ENCODE measurements at regions not wholly inside any gene's neighbourhood (a gene's known extent, or its start where the extent isn't known, plus 50 kb on each side); places are given as distances from the start of the nearest gene placed in this dataset.

- peaks cover 5% of the 10 kb centered on the region for H3K9me3 Mint-ChIP-seq
- Histone ChIP-seq H3K9me3 (ENCODE audit: control insufficient read depth in 1 of 2, insufficient read depth in 1 of 2, low read length in 2 of 2) (no peaks in the 10 kb centered on the region), H3K4me1 (ENCODE audit: insufficient read depth, low read length) (no peaks in the 10 kb centered on the region), H3K27ac (ENCODE audit: low read depth in 1 of 2, low read length in 2 of 2) (no peak overlapping the region), H3K36me3 (ENCODE audit: insufficient read depth, low read length) (no peaks in the 10 kb centered on the region), H3K27me3 (ENCODE audit: control insufficient read depth in 1 of 2, insufficient read depth in 2 of 2, low read length in 2 of 2) (no peaks in the 10 kb centered on the region), H3K4me3 (ENCODE audit: low read length) (no peak overlapping the region)
- CTCF ChIA-PET: no interaction called here
- H3K27me3 Mint-ChIP-seq: no peaks in the 10 kb centered on the region
- no peaks in the 10 kb centered on the region for H3K4me1 Mint-ChIP-seq (ENCODE audit: low read depth)
- TF ChIP-seq, protein P1, sequence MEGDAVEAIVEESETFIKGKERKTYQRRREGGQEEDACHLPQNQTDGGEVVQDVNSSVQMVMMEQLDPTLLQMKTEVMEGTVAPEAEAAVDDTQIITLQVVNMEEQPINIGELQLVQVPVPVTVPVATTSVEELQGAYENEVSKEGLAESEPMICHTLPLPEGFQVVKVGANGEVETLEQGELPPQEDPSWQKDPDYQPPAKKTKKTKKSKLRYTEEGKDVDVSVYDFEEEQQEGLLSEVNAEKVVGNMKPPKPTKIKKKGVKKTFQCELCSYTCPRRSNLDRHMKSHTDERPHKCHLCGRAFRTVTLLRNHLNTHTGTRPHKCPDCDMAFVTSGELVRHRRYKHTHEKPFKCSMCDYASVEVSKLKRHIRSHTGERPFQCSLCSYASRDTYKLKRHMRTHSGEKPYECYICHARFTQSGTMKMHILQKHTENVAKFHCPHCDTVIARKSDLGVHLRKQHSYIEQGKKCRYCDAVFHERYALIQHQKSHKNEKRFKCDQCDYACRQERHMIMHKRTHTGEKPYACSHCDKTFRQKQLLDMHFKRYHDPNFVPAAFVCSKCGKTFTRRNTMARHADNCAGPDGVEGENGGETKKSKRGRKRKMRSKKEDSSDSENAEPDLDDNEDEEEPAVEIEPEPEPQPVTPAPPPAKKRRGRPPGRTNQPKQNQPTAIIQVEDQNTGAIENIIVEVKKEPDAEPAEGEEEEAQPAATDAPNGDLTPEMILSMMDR (IDR thresholded peaks at IDR 0.05): no peak
- H3K36me3 Mint-ChIP-seq (ENCODE audit: low read depth): peaks cover 68% of the 10 kb centered on the region
- no peak overlapping the region for H3K4me3 Mint-ChIP-seq
- DNase-seq (no peak), ATAC-seq (ENCODE audit: poor library complexity) (no peak)
- intact Hi-C loops (cut with DNase I, micrococcal nuclease): no loop called here
- no peak overlapping the region for H3K27ac Mint-ChIP-seq
- POLR2A ChIA-PET: no interaction called here
These were observed 93.0 kb upstream of the LYSMD4 start for GRCh38 chr15:99826157-99826780.

- Histone ChIP-seq H3K4me3 (ENCODE audit: low read length) (no peak overlapping the region), H3K27ac (ENCODE audit: low read depth in 1 of 2, low read length in 2 of 2) (no peak overlapping the region), H3K36me3 (ENCODE audit: insufficient read depth, low read length) (peaks cover 7% of the 10 kb centered on the region), H3K9me3 (ENCODE audit: control insufficient read depth in 1 of 2, insufficient read depth in 1 of 2, low read length in 2 of 2) (no peaks in the 10 kb centered on the region), H3K27me3 (ENCODE audit: control insufficient read depth in 1 of 2, insufficient read depth in 2 of 2, low read length in 2 of 2) (no peaks in the 10 kb centered on the region), H3K4me1 (ENCODE audit: insufficient read depth, low read length) (no peaks in the 10 kb centered on the region)
- ATAC-seq (ENCODE audit: poor library complexity) (no peak), DNase-seq (no peak)
- POLR2A ChIA-PET: no interaction called here
- H3K36me3 Mint-ChIP-seq (ENCODE audit: low read depth): peaks cover 54% of the 10 kb centered on the region
- H3K9me3 Mint-ChIP-seq: peaks cover 5% of the 10 kb centered on the region
- TF ChIP-seq, protein P1 (IDR thresholded peaks at IDR 0.05): no peak
- no peaks in the 10 kb centered on the region for H3K27me3 Mint-ChIP-seq
- CTCF ChIA-PET: interaction anchor here (1.5 kb wide), 1 partner anchor 11 kb away, joined by 3 read pairs; no protein-coding TSS in a partner anchor
- intact Hi-C loops (cut with DNase I, micrococcal nuclease): no loop called here
- no peak overlapping the region for H3K27ac Mint-ChIP-seq
- H3K4me3 Mint-ChIP-seq: no peak overlapping the region
- no peaks in the 10 kb centered on the region for H3K4me1 Mint-ChIP-seq (ENCODE audit: low read depth)
These were observed 90.1 kb upstream of the LYSMD4 start for GRCh38 chr15:99823346-99823745.

GRCh38 chr15:99819981-99820718 is 86.9 kb upstream of the LYSMD4 start:
- no peak overlapping the region for H3K27ac ChIP-seq (ENCODE audit: low read depth in 1 of 2, low read length in 2 of 2)
- peaks cover 7% of the 10 kb centered on the region for H3K36me3 ChIP-seq (ENCODE audit: insufficient read depth, low read length)
- no peaks in the 10 kb centered on the region for H3K4me1 Mint-ChIP-seq (ENCODE audit: low read depth)
- peaks cover 3% of the 10 kb centered on the region for H3K9me3 Mint-ChIP-seq
- H3K4me3 Mint-ChIP-seq: no peak overlapping the region
- no peak for ATAC-seq (ENCODE audit: poor library complexity)
- no peaks in the 10 kb centered on the region for H3K9me3 ChIP-seq (ENCODE audit: control insufficient read depth in 1 of 2, insufficient read depth in 1 of 2, low read length in 2 of 2)
- no peak for DNase-seq
- no peaks in the 10 kb centered on the region for H3K4me1 ChIP-seq (ENCODE audit: insufficient read depth, low read length)
- CTCF ChIA-PET: no interaction called here
- no peak overlapping the region for H3K27ac Mint-ChIP-seq
- H3K27me3 ChIP-seq (ENCODE audit: control insufficient read depth in 1 of 2, insufficient read depth in 2 of 2, low read length in 2 of 2): no peaks in the 10 kb centered on the region
- intact Hi-C loops (cut with DNase I, micrococcal nuclease): loop anchor here (10.0 kb wide), 2 partner anchors 515 to 1925 kb away; no protein-coding TSS in a partner anchor
- TF ChIP-seq, protein P1 (IDR thresholded peaks at IDR 0.05): no peak
- H3K4me3 ChIP-seq (ENCODE audit: low read length): no peak overlapping the region
- H3K27me3 Mint-ChIP-seq: no peaks in the 10 kb centered on the region
- H3K36me3 Mint-ChIP-seq (ENCODE audit: low read depth): peaks cover 51% of the 10 kb centered on the region
- POLR2A ChIA-PET: no interaction called here
